OCI-LY7 (cell line): ENCODE measurements at regions not wholly inside any gene's neighbourhood (a gene's known extent, or its start where the extent isn't known, plus 50 kb on each side); places are given as distances from the start of the nearest gene placed in this dataset.

Experiments
- BruUV-seq: library from RNA; stranded (reverse); fragments of 400-500 nt; replicated peaks from 2 replicates; lab custom pipeline; 2021; lab: Mats Ljungman, UMichigan
- CTCF ChIA-PET: fragments of 300-600 bp; sonication (Branson Sonifier 250); formaldehyde crosslinking; loops from one replicate; lab custom pipeline; 2022; ENCODE audit warnings: antibody characterized with exemption; ENCODE audit not compliant: unreplicated experiment; lab: Charles Lee
- POLR2A ChIA-PET: fragments of 300-600 bp; sonication (Branson Sonifier 250); formaldehyde crosslinking; loops from one replicate; lab custom pipeline; 2022; ENCODE audit warnings: antibody characterized with exemption; lab: Charles Lee
- DNase-seq: peaks from one replicate; pipeline ENCODE4 v3.0.0-alpha.2; 2015; ENCODE audit warnings: low spot score
- H2AFZ ChIP-seq: fragments of 200-600 bp; sonication (generic), shearing (Covaris generic); 2 replicates; pipeline ENCODE4 v1.6.1; 2014; ENCODE audit warnings: mild to moderate bottlenecking, antibody characterized with exemption, low read length, moderate library complexity
- H3K27ac ChIP-seq: fragments of 200-600 bp; sonication (generic); 2 replicates; pipeline ENCODE4 v1.5.1; 2014; ENCODE audit warnings: mixed run types, low read depth, mild to moderate bottlenecking, moderate library complexity, low read length, inconsistent platforms; ENCODE audit not compliant: poor library complexity, severe bottlenecking
- H3K36me3 ChIP-seq: fragments of 200-600 bp; sonication (generic); 2 replicates; pipeline ENCODE4 v1.6.1; 2014; ENCODE audit warnings: mild to moderate bottlenecking, antibody characterized with exemption, low read length, moderate library complexity, mixed read lengths; ENCODE audit not compliant: insufficient read depth
- H3K4me1 ChIP-seq: fragments of 200-600 bp; sonication (generic); 2 replicates; pipeline ENCODE4 v1.5.1; 2014; ENCODE audit warnings: mild to moderate bottlenecking, low read length; ENCODE audit not compliant: insufficient read depth, poor library complexity, severe bottlenecking
- H3K4me2 ChIP-seq: fragments of 200-600 bp; sonication (generic); 2 replicates; pipeline ENCODE4 v1.6.1; 2014; ENCODE audit warnings: mild to moderate bottlenecking, low read length
- H3K4me3 ChIP-seq: fragments of 200-600 bp; sonication (generic); 2 replicates; pipeline ENCODE4 v1.5.1; 2014; ENCODE audit warnings: mild to moderate bottlenecking, low read depth, low read length; ENCODE audit not compliant: poor library complexity, severe bottlenecking
- H3K79me2 ChIP-seq: fragments of 200-600 bp; sonication (generic); 2 replicates; pipeline ENCODE4 v1.6.1; 2016; ENCODE audit warnings: low read depth, mild to moderate bottlenecking, low read length, moderate library complexity, mixed read lengths; ENCODE audit not compliant: insufficient read depth
- H3K9me2 ChIP-seq: fragments of 200-600 bp; sonication (generic); 2 replicates; pipeline ENCODE4 v1.6.1; 2016; ENCODE audit warnings: mild to moderate bottlenecking, low read length, mixed read lengths; ENCODE audit not compliant: insufficient read depth
- H3K9me3 ChIP-seq: fragments of 200-600 bp; sonication (generic); 2 replicates; pipeline ENCODE4 v1.6.1; 2014; ENCODE audit warnings: mild to moderate bottlenecking, mixed run types, low read length, mixed read lengths
- H4K20me1 ChIP-seq: fragments of 200-600 bp; sonication (generic); 2 replicates; pipeline ENCODE4 v1.6.1; 2014; ENCODE audit warnings: mild to moderate bottlenecking, antibody characterized with exemption, low read length, moderate library complexity, mixed read lengths; ENCODE audit not compliant: insufficient read depth
- EZH2phosphoT487 ChIP-seq: fragments of 200-600 bp; sonication (generic); IDR thresholded peaks from 2 replicates; pipeline ENCODE4 v1.6.1; 2018; ENCODE audit warnings: low read depth, borderline replicate concordance, mild to moderate bottlenecking, mixed run types, antibody characterized with exemption, low read length, moderate library complexity, mixed read lengths
- intact Hi-C: fragments of 100-400 bp; cut with micrococcal nuclease; formaldehyde crosslinking; loops from one replicate; pipeline ENCODE4 v1.10.0; 2022; ENCODE audit not compliant: unreplicated experiment
- TF ChIP-seq, protein P1 (sequence below): fragments of 200-600 bp; sonication (generic); conservative IDR thresholded peaks from 2 replicates; pipeline ENCODE4 v1.5.1; 2014; ENCODE audit warnings: mild to moderate bottlenecking, antibody characterized with exemption, low read length, moderate library complexity, mixed read lengths

- Histone ChIP-seq H2AFZ (no peak overlapping the region), H3K4me2 (no peak overlapping the region), H3K79me2 (no peaks in the 10 kb centered on the region), H3K4me1 (no peaks in the 10 kb centered on the region), H3K36me3 (no peaks in the 10 kb centered on the region), H4K20me1 (no peaks in the 10 kb centered on the region), H3K27ac (no peak overlapping the region), H3K4me3 (no peak overlapping the region), H3K9me3 (no peaks in the 10 kb centered on the region), H3K9me2 (no peaks in the 10 kb centered on the region)
- ChIA-PET POLR2A (no interaction called here), CTCF (no interaction called here)
- no TSS peak for BruUV-seq
- TF ChIP-seq EZH2phosphoT487 = no peak
- DNase-seq = no peak
- intact Hi-C loops = no loop called here
Observed at GRCh38 chr5:57841676-57842363, 359.2 kb upstream of the ACTBL2 start.

DNA sequence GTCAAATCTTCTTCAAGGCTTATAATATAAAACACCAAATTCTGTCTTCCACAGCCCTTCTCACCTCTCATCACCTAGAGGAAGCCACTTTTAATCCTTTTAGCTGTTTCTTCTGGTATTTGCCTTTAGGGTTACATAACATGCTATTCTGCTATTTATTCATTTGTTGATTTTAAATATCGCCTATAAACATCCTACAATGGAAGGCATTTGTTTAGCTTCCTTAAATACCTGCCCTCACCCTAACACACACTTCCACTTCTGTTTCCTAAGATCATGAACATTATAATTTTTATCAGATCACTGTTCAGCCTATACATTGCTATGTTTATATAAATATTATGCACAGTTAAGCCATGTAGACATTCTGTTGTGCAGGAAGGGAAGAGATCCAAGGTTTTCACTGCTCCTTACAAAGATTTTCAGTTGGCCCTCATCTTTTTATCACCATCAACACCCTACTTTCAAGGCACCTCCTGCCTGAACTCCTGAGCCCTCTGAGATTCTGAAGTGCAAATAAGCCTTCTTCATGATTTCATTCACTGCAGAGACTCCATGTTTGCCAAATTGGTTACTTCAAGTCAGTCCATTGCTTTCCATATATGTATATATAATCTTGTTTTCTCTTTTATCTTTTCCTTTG, 356.9 kb upstream of the ACTBL2 start:
- H3K79me2 ChIP-seq = no peaks in the 10 kb centered on the region
- no peaks in the 10 kb centered on the region for H3K9me3 ChIP-seq
- no peaks in the 10 kb centered on the region for H3K4me1 ChIP-seq
- POLR2A ChIA-PET = interaction anchor here (0.6 kb wide), 1 partner anchor 72 kb away, joined by 3 read pairs; no protein-coding TSS in a partner anchor
- CTCF ChIA-PET = no interaction called here
- H3K27ac ChIP-seq = no peak overlapping the region
- no TSS peak for BruUV-seq
- no peak overlapping the region for H2AFZ ChIP-seq
- H3K4me3 ChIP-seq = no peak overlapping the region
- H3K36me3 ChIP-seq = no peaks in the 10 kb centered on the region
- TF ChIP-seq EZH2phosphoT487 = no peak
- TF ChIP-seq, protein P1, sequence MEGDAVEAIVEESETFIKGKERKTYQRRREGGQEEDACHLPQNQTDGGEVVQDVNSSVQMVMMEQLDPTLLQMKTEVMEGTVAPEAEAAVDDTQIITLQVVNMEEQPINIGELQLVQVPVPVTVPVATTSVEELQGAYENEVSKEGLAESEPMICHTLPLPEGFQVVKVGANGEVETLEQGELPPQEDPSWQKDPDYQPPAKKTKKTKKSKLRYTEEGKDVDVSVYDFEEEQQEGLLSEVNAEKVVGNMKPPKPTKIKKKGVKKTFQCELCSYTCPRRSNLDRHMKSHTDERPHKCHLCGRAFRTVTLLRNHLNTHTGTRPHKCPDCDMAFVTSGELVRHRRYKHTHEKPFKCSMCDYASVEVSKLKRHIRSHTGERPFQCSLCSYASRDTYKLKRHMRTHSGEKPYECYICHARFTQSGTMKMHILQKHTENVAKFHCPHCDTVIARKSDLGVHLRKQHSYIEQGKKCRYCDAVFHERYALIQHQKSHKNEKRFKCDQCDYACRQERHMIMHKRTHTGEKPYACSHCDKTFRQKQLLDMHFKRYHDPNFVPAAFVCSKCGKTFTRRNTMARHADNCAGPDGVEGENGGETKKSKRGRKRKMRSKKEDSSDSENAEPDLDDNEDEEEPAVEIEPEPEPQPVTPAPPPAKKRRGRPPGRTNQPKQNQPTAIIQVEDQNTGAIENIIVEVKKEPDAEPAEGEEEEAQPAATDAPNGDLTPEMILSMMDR = no peak
- H4K20me1 ChIP-seq = no peaks in the 10 kb centered on the region
- H3K4me2 ChIP-seq = no peak overlapping the region
- no peaks in the 10 kb centered on the region for H3K9me2 ChIP-seq
- intact Hi-C loops = no loop called here
- no peak for DNase-seq

DNA sequence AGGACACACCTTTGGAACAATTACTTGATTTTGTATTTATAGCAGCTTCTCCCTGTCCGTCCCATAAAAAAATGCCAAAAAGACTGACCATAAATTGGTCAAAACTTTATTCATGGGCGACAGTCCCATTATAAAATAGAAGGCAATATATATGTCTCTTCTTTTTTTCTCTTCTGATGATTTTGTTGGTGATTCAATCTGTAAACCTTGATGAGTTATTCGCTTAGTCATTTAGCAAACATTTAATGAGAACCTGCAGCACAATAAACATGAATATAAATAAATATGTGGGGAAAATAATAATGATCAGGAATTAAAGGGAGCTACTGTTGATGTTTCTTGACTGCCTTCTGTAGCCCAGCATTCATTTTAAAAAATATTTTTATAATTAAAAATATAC, 356.4 kb upstream of the ACTBL2 start:
- Histone ChIP-seq H3K4me2 (no peak overlapping the region), H3K9me3 (no peaks in the 10 kb centered on the region), H3K4me1 (no peaks in the 10 kb centered on the region), H3K36me3 (no peaks in the 10 kb centered on the region), H3K9me2 (no peaks in the 10 kb centered on the region), H2AFZ (no peak overlapping the region), H3K79me2 (no peaks in the 10 kb centered on the region), H4K20me1 (no peaks in the 10 kb centered on the region), H3K4me3 (no peak overlapping the region), H3K27ac (no peak overlapping the region)
- TF ChIP-seq, protein P1 = no peak
- no peak for TF ChIP-seq EZH2phosphoT487
- DNase-seq = no peak
- ChIA-PET CTCF (no interaction called here), POLR2A (interaction anchor here (0.6 kb wide), 1 partner anchor 72 kb away, joined by 3 read pairs; no protein-coding TSS in a partner anchor)
- intact Hi-C loops = no loop called here
- no TSS peak for BruUV-seq
